CD4-positive, alpha-beta T cell treated with Interleukin-17A for 1 hour (primary cell): ENCODE measurements at regions not wholly inside any gene's neighbourhood (a gene's known extent, or its start where the extent isn't known, plus 50 kb on each side); places are given as distances from the start of the nearest gene placed in this dataset.

Experiments
- DNase-seq: peaks from one replicate; pipeline ENCODE4 v3.0.0-alpha.2; 2020

- DNase-seq, result no peak
Measured at GRCh38 chr18:43482600-43482999, 205.3 kb upstream of the SYT4 start.

GRCh38 chr18:43484710-43485109 lies 207.4 kb upstream of the SYT4 start:
- no peak for DNase-seq

- no peak for DNase-seq
Measured at GRCh38 chr18:43485545-43485963, 208.3 kb upstream of the SYT4 start.

GRCh38 chr18:43486462-43486861 lies 209.2 kb upstream of the SYT4 start:
- peak; percentile 8 for DNase-seq

GRCh38 chr18:43501099-43501498 lies 223.8 kb upstream of the SYT4 start:
- no peak for DNase-seq

DNA sequence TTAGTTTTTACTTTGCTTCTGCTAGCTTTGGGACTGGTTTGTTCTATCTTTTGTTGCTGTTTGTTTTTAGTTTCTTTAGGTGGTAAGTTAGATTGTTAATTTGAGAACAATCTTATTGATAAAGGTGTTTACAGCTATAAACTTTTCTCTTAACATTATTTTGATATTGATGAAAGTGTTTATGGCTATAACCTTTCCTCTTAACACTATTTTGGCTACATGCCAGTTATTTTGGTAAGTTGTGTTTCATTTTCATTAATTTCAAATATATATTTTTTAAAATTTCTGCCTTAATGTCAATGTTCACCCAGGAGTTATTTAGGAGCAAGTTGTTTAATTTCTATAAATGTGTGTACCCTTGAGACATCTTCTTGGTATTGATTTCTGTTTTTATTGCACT lies 229.6 kb upstream of the SYT4 start:
- no peak for DNase-seq

GRCh38 chr18:43507842-43508481 lies 230.7 kb upstream of the SYT4 start:
- no peak for DNase-seq

GRCh38 chr18:43514747-43515146 lies 237.5 kb upstream of the SYT4 start:
- no peak for DNase-seq

DNA sequence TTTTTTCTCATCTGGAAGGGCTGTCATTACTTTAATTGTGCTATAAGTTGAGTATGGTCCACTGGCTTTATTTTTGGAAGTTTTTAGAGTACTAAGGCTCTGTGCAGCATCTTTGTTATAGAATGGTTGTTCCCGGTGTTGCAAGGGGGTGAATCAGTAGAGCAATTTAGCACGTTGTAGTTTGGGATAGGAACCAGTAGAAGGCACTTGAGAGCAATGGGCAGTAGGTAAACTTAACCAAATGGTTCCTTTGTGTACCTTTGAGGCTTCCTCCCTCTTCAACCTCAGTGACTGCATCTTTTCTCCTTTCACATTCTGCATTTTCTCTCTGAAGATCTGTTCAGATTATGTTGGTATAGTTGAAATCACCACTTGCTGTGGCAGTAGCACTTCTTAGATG lies 238.2 kb upstream of the SYT4 start:
- DNase-seq, result no peak

GRCh38 chr18:43524260-43524659 lies 247.0 kb upstream of the SYT4 start:
- no peak for DNase-seq

DNA sequence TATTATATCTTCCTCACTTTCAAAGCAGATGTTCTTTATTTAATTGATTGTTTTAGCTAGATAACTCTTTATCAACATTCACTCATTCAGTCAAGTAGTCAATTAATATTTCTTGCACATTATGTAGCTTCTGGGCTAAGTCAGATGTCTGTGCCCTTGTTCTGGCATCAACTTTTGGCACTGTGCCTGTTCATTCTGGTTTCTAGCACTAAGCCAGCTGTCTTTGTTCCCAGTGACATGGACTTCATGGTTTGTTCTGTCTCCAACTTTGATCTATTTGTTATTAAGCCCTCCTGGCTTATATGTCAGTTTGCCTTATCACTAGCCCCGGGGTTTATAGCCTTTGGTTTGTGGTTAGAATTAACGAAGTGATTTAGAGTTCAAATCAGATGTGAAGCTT lies 247.9 kb upstream of the SYT4 start:
- no peak for DNase-seq

DNA sequence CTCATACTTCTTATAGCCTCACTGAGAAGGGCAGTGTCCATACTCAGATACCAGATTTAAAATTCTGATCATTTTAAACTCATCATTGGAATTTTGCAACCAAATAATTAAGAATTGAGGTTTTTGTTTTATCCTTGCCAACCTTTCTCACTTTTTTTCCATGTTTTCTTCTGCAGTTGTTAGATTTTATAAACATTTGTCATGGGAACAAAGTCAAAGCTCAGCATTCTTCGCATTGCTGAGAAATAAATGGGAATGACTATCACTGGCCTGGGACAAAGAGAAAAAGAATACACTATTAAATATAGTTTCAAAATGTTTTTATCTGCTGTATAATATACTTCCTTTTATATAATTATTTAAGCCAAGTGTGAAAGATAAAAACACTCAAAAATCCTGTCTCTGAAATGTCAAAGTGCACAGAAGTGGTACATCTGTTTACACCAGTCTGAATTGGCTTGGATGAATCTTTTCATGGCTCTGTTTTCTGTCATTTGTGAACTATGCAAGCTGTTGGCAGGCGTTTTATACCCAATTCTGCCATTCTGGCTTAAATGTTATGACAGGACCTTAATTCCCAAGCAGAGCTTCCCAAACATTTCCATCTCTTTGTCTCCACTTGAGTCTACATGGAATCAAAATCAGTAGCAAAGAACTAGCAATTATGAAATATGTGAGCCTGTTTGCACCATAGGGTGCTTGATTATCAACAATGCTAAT lies 249.3 kb upstream of the SYT4 start:
- DNase-seq, result no peak

- no peak for DNase-seq
Measured at GRCh38 chr18:43531438-43531837, 254.1 kb upstream of the SYT4 start.

GRCh38 chr18:43533371-43533770 lies 256.1 kb upstream of the SYT4 start:
- DNase-seq, result no peak

GRCh38 chr18:43534511-43534910 lies 257.2 kb upstream of the SYT4 start:
- DNase-seq, result no peak

DNA sequence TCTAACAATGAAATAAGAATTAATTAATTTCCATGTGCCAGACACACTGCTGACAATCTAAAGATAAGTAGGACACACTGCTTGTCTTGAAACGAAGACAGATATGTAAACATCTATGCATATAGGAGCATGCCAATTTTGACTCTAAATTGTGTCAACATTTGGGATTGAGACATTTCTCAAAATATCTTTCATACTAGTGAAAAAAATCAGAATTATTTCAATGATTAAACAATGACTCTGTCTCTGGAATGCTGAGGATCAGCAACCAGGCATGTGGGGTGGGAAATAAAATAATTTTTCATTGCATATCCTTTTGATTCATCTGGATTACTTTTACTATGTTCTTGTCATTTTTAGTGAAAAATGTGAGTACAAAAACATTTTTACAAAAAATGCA lies 262.6 kb upstream of the SYT4 start:
- DNase-seq, result no peak

DNA sequence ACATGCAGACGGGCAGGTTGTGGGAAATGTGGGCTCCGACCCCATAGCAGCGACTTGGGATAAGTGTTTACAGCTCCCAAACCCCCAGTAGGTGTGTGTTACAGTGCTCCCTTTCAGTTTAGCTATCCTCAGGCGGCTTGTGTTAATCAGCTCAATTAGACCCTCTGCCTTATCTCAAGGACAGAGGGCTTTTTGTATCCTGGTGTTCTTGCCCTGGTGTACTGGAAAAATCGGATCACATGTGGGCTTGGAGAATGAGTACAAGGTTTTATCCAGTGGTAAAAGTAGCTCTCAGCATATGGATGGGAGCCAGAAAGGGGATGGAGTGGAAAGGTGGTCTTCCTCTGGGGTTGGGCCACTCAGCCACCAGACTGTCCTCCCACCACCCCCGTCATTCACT lies 264.7 kb upstream of the SYT4 start:
- no peak for DNase-seq

GRCh38 chr18:43543236-43543635 lies 265.9 kb upstream of the SYT4 start:
- DNase-seq, result no peak

- DNase-seq, result no peak
Measured at GRCh38 chr18:43547456-43547855, 270.2 kb upstream of the SYT4 start.

GRCh38 chr18:43559507-43559906 lies 282.2 kb upstream of the SYT4 start:
- DNase-seq, result no peak

DNA sequence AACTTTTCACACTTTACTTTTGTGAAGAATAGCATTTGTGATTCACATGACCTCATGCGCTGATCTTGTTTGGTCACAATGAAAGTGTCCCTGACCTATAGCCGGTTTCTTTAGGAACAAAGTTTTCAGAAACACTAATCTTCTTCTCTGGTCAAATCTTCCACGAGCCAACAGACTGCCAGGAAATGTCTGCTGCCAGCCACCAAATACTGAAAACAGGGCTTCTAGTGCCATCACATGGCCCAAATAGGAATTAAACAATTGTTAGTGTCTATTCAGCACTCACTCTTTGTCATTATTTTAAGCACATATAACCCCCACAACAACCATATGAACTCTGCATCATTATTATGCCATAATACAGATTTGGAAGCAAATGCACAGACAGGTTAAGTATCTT lies 286.5 kb upstream of the SYT4 start:
- DNase-seq, result no peak

DNA sequence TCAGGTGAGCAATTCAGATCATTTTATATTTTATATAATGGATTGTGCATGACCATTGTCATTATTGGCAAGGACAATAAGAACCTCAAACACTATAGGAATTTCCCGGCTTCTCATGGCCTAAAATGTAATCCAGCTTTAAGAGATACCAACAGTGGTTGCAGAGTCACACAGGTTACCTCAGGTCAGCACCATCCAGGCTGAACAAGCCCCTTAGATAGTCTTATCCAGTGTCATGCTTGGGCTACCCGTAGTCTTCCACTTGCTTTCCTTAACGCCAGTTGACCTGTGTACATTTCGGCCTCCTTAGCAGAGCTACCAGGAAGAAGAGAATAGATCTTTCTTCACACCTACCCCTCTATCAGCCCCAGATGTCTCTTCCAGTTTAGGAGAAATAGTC lies 293.3 kb upstream of the SYT4 start:
- DNase-seq, result no peak

DNA sequence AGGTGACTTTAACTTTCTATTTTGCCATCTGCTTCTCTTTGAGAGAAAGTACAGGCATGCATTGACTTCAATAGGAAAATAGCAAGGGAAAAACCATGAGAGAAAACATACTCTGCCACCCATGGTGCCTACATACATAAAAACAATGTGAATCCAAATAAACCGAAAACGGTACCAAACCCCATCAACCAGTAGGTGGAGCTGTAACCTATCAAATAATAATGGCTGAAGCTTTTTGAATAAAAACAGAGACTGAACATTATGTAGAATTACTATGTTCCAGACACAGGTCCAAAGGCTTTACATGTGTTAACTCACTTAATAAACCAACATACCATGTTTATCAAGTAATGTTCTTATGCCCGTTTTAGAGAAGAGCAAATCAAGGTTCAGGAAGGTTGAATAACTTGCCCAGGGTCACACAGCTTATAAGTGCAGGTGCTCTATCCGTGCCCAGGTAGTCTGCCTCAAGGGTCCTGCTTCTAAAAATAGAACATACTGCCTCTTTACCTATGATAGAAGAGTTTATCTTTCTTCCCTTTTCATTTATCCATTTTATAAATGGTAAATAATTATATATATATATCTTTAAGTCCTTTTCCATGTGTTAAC lies 293.9 kb upstream of the SYT4 start:
- DNase-seq, result peak; percentile 9

DNA sequence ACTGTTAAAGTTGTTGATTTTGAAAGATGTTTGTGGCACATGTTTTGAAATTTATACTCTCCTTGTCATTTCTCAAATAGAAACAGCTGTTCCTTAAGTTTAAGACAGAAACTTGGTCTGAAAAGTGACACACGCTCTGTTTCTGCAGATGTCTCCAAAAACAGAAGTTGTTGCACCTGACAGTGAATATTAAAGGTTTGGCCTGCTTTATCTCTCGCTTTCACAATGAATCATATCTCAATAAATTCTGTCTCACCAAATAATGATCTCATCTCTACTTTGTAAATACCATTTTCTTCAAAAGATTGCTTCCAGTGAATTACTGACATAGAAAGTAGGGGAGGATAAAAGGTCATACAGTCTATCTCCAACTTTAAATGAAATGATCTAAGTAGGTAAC lies 294.9 kb upstream of the SYT4 start:
- no peak for DNase-seq

- no peak for DNase-seq
Measured at GRCh38 chr18:43574974-43575373, 297.7 kb upstream of the SYT4 start.
